NCI-H82 (cell line): ENCODE measurements at regions not wholly inside any gene's neighbourhood (a gene's known extent, or its start where the extent isn't known, plus 50 kb on each side); places are given as distances from the start of the nearest gene placed in this dataset.
"Not testable (repeated sequence)": the region's sequence is repeated elsewhere in the genome, so short reads cannot be mapped to it uniquely, and the experiment has no call there.

Source experiments
- DNase-seq: peaks from one replicate; lab custom pipeline; 2025; lab: John Stamatoyannopoulos, UW

GRCh38 chr3:15903759-15904720 lies 106.3 kb upstream of the ANKRD28 start:
- no peak for DNase-seq

GRCh38 chr3:15905041-15905440 lies 107.3 kb upstream of the ANKRD28 start:
- DNase-seq: no peak

- DNase-seq: not testable (repeated sequence)
Observed at GRCh38 chr3:15907403-15907802, 109.6 kb upstream of the ANKRD28 start.

- no peak for DNase-seq
Observed at GRCh38 chr3:15918988-15919387, 121.2 kb upstream of the ANKRD28 start.

- DNase-seq: no peak
Observed at GRCh38 chr3:15919971-15920370, 122.2 kb upstream of the ANKRD28 start.

- no peak for DNase-seq
Observed at GRCh38 chr3:15923640-15924405, 126.0 kb upstream of the ANKRD28 start.

- no peak for DNase-seq
Observed at GRCh38 chr3:15924914-15925313, 127.1 kb upstream of the ANKRD28 start.

- no peak for DNase-seq
Observed at GRCh38 chr3:15926871-15927270, 129.1 kb upstream of the ANKRD28 start.

GRCh38 chr3:15927969-15928368 lies 130.2 kb upstream of the ANKRD28 start:
- DNase-seq: no peak

GRCh38 chr3:15929944-15930571 lies 132.3 kb upstream of the ANKRD28 start:
- no peak for DNase-seq

GRCh38 chr3:15932348-15933300 lies 134.8 kb upstream of the ANKRD28 start:
- DNase-seq: no peak

GRCh38 chr3:15933439-15934139 lies 135.8 kb upstream of the ANKRD28 start:
- no peak for DNase-seq

- DNase-seq: no peak
Observed at GRCh38 chr3:15934389-15935195, 136.8 kb upstream of the ANKRD28 start.

GRCh38 chr3:15936312-15936711 lies 138.5 kb upstream of the ANKRD28 start:
- DNase-seq: no peak

GRCh38 chr3:15940641-15941040 lies 142.9 kb upstream of the ANKRD28 start:
- DNase-seq: no peak

- DNase-seq: not testable (repeated sequence)
Observed at GRCh38 chr3:15941457-15941856, 143.7 kb upstream of the ANKRD28 start.

- no peak for DNase-seq
Observed at GRCh38 chr3:15941958-15942357, 144.2 kb upstream of the ANKRD28 start.

- DNase-seq: no peak
Observed at GRCh38 chr3:15942462-15942861, 144.7 kb upstream of the ANKRD28 start.

- no peak for DNase-seq
Observed at GRCh38 chr3:15942936-15943335, 145.2 kb upstream of the ANKRD28 start.

- DNase-seq: no peak
Observed at GRCh38 chr3:15948388-15948787, 150.6 kb upstream of the ANKRD28 start.
